ENCODE measurements at regions not wholly inside any gene's neighbourhood (a gene's known extent, or its start where the extent isn't known, plus 50 kb on each side); places are given as distances from the start of the nearest gene placed in this dataset.

GRCh38 chr3:35992041-35992440 is 352.7 kb downstream of the ARPP21 start:
- TF ChIP-seq CTCF (IDR thresholded peaks at IDR 0.05; ENCODE audit: low read length) (no peak), EZH2 (optimal IDR thresholded peaks at IDR 0.05; ENCODE audit: low read depth, low read length) (no peak), EZH2phosphoT487 (IDR thresholded peaks at IDR 0.05; ENCODE audit: low read length) (no peak)
